Fibroblast of skin of abdomen (primary cell): ENCODE measurements at regions not wholly inside any gene's neighbourhood (a gene's known extent, or its start where the extent isn't known, plus 50 kb on each side); places are given as distances from the start of the nearest gene placed in this dataset.
"Not testable (repeated sequence)": the region's sequence is repeated elsewhere in the genome, so short reads cannot be mapped to it uniquely, and the experiment has no call there.

Source experiments
- DNase-seq: peaks from one replicate; pipeline ENCODE4 v3.0.0-alpha.2; 2013

- no peak for DNase-seq
Observed at GRCh38 chr14:25843481-25844470, 754.1 kb downstream of the NOVA1 start.

GRCh38 chr14:25841226-25841625, 756.6 kb downstream of the NOVA1 start:
- peak; percentile 6 for DNase-seq

GRCh38 chr14:25837551-25837965, 760.3 kb downstream of the NOVA1 start:
- DNase-seq, result peak; percentile 4

GRCh38 chr14:25836636-25837035, 761.2 kb downstream of the NOVA1 start:
- no peak for DNase-seq

- peak; percentile 56 for DNase-seq
Observed at GRCh38 chr14:25833341-25834126, 764.3 kb downstream of the NOVA1 start.

- DNase-seq, result peak; percentile 59
Observed at GRCh38 chr14:25832585-25832984, 765.2 kb downstream of the NOVA1 start.

GRCh38 chr14:25828562-25828961, 769.3 kb downstream of the NOVA1 start:
- DNase-seq, result no peak

- no peak for DNase-seq
Observed at GRCh38 chr14:25826105-25826504, 771.7 kb downstream of the NOVA1 start.

GRCh38 chr14:25820368-25820767, 770.4 kb upstream of the STXBP6 start:
- no peak for DNase-seq

GRCh38 chr14:25814622-25815021, 764.7 kb upstream of the STXBP6 start:
- DNase-seq, result not testable (repeated sequence)

- no peak for DNase-seq
Observed at GRCh38 chr14:25803386-25804018, 753.6 kb upstream of the STXBP6 start.

GRCh38 chr14:25800841-25801240, 750.9 kb upstream of the STXBP6 start:
- DNase-seq, result no peak

- no peak for DNase-seq
Observed at GRCh38 chr14:25788252-25788651, 738.3 kb upstream of the STXBP6 start.

- DNase-seq, result no peak
Observed at GRCh38 chr14:25765909-25766308, 716.0 kb upstream of the STXBP6 start.

GRCh38 chr14:25759920-25760655, 710.1 kb upstream of the STXBP6 start:
- no peak for DNase-seq

GRCh38 chr14:25759256-25759655, 709.3 kb upstream of the STXBP6 start:
- no peak for DNase-seq

- no peak for DNase-seq
Observed at GRCh38 chr14:25757364-25757763, 707.4 kb upstream of the STXBP6 start.

- no peak for DNase-seq
Observed at GRCh38 chr14:25756876-25757275, 706.9 kb upstream of the STXBP6 start.

GRCh38 chr14:25753130-25753529, 703.2 kb upstream of the STXBP6 start:
- DNase-seq, result no peak

- DNase-seq, result no peak
Observed at GRCh38 chr14:25750436-25750835, 700.5 kb upstream of the STXBP6 start.
